ENCODE measurements at regions not wholly inside any gene's neighbourhood (a gene's known extent, or its start where the extent isn't known, plus 50 kb on each side); places are given as distances from the start of the nearest gene placed in this dataset.

GRCh38 chr5:120231563-120231962, 232.5 kb upstream of the PRR16 start:
- DNase-seq (ENCODE audit: low spot score), result no peak

- no peak for DNase-seq (ENCODE audit: low spot score)
Observed at GRCh38 chr5:120236360-120236759, 227.7 kb upstream of the PRR16 start.

- no peak for DNase-seq (ENCODE audit: low spot score)
Observed at GRCh38 chr5:120239086-120239485, 225.0 kb upstream of the PRR16 start.

- DNase-seq (ENCODE audit: low spot score), result no peak
Observed at GRCh38 chr5:120240706-120241105, 223.4 kb upstream of the PRR16 start.

GRCh38 chr5:120241400-120241799, 222.7 kb upstream of the PRR16 start:
- DNase-seq (ENCODE audit: low spot score), result no peak

GRCh38 chr5:120251898-120252297, 212.2 kb upstream of the PRR16 start:
- no peak for DNase-seq (ENCODE audit: low spot score)

GRCh38 chr5:120252839-120253238, 211.3 kb upstream of the PRR16 start:
- DNase-seq (ENCODE audit: low spot score), result no peak

GRCh38 chr5:120254385-120254784, 209.7 kb upstream of the PRR16 start:
- peak; percentile 1 for DNase-seq (ENCODE audit: low spot score)

GRCh38 chr5:120255214-120255613, 208.9 kb upstream of the PRR16 start:
- no peak for DNase-seq (ENCODE audit: low spot score)

GRCh38 chr5:120256376-120256775, 207.7 kb upstream of the PRR16 start:
- DNase-seq (ENCODE audit: low spot score), result no peak

- DNase-seq (ENCODE audit: low spot score), result no peak
Observed at GRCh38 chr5:120257358-120257971, 206.6 kb upstream of the PRR16 start.

GRCh38 chr5:120258123-120258522, 206.0 kb upstream of the PRR16 start:
- DNase-seq (ENCODE audit: low spot score), result no peak

GRCh38 chr5:120260651-120261050, 203.4 kb upstream of the PRR16 start:
- no peak for DNase-seq (ENCODE audit: low spot score)

GRCh38 chr5:120270498-120270897, 193.6 kb upstream of the PRR16 start:
- no peak for DNase-seq (ENCODE audit: low spot score)

GRCh38 chr5:120293796-120294195, 170.3 kb upstream of the PRR16 start:
- DNase-seq (ENCODE audit: low spot score), result no peak

GRCh38 chr5:120297616-120298015, 166.5 kb upstream of the PRR16 start:
- no peak for DNase-seq (ENCODE audit: low spot score)

GRCh38 chr5:120298981-120299380, 165.1 kb upstream of the PRR16 start:
- no peak for DNase-seq (ENCODE audit: low spot score)

GRCh38 chr5:120304663-120305062, 159.4 kb upstream of the PRR16 start:
- no peak for DNase-seq (ENCODE audit: low spot score)

GRCh38 chr5:120306303-120306702, 157.8 kb upstream of the PRR16 start:
- no peak for DNase-seq (ENCODE audit: low spot score)

- DNase-seq (ENCODE audit: low spot score), result no peak
Observed at GRCh38 chr5:120314191-120314590, 149.9 kb upstream of the PRR16 start.

GRCh38 chr5:120320626-120321025, 143.5 kb upstream of the PRR16 start:
- no peak for DNase-seq (ENCODE audit: low spot score)

GRCh38 chr5:120326651-120327050, 137.4 kb upstream of the PRR16 start:
- no peak for DNase-seq (ENCODE audit: low spot score)

- no peak for DNase-seq (ENCODE audit: low spot score)
Observed at GRCh38 chr5:120327180-120327579, 136.9 kb upstream of the PRR16 start.

GRCh38 chr5:120329095-120329494, 135.0 kb upstream of the PRR16 start:
- no peak for DNase-seq (ENCODE audit: low spot score)

- no peak for DNase-seq (ENCODE audit: low spot score)
Observed at GRCh38 chr5:120330558-120330957, 133.5 kb upstream of the PRR16 start.

All from COLO829 (cell line).